ENCODE measurements at regions not wholly inside any gene's neighbourhood (a gene's known extent, or its start where the extent isn't known, plus 50 kb on each side); places are given as distances from the start of the nearest gene placed in this dataset.

DNA sequence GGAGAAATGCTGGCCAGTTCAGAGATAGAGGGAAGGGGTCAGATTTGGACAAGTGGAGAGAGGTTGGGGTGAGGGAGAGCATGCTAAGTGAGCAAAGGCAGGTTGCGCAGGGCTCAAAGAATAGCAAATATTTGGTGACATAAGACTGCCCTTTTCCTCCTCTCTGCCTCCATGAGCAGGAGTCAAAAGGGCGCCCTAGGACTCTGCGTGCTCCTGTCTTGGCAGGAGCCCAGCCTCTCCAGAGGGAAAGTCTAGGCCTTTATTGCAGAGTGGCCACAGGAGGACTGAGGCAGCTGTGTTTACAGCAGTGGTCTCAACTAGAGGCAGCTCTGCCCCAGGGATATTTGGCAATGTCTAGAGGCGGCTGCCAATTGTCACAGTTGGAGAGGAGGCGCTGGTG lies 165.6 kb downstream of the FAM43A start:
- H3K27ac ChIP-seq = peak overlapping the region; percentile 90

GRCh38 chr3:194851941-194852340 lies 166.3 kb downstream of the FAM43A start:
- peak overlapping the region; percentile 90 for H3K27ac ChIP-seq
- TF ChIP-seq, protein P1, sequence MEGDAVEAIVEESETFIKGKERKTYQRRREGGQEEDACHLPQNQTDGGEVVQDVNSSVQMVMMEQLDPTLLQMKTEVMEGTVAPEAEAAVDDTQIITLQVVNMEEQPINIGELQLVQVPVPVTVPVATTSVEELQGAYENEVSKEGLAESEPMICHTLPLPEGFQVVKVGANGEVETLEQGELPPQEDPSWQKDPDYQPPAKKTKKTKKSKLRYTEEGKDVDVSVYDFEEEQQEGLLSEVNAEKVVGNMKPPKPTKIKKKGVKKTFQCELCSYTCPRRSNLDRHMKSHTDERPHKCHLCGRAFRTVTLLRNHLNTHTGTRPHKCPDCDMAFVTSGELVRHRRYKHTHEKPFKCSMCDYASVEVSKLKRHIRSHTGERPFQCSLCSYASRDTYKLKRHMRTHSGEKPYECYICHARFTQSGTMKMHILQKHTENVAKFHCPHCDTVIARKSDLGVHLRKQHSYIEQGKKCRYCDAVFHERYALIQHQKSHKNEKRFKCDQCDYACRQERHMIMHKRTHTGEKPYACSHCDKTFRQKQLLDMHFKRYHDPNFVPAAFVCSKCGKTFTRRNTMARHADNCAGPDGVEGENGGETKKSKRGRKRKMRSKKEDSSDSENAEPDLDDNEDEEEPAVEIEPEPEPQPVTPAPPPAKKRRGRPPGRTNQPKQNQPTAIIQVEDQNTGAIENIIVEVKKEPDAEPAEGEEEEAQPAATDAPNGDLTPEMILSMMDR (conservative IDR thresholded peaks at IDR 0.05) = no peak
- no peak for TF ChIP-seq ZFX (IDR thresholded peaks at IDR 0.05)

More for the DNA sequence above, 165.6 kb downstream of the FAM43A start:
- TF ChIP-seq, protein P1 (conservative IDR thresholded peaks at IDR 0.05) = no peak
- no peak; the same call in 1 of the 2 replicates for TF ChIP-seq ZFX (IDR thresholded peaks at IDR 0.05)

DNA sequence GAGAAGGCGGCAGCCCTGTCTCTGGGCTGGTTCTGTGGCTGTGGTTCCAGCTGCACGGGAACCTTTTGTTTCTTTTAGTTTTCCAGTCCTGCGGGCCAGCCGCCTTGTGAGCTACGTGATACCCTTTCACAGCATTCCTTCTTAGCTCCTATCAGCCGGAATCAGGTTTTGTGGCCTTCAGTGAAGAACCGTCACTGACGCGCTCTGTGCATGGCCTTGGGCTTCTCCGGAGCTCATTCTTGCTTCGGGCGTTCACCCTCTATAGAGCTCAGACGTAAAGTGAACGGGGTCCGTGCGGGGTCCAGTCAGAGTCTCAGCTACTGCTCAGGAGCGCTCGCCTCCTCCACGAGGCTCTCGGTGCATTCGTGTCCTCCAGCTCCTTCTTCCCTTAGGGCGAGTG lies 166.7 kb downstream of the FAM43A start:
- TF ChIP-seq, protein P1 (conservative IDR thresholded peaks at IDR 0.05) = no peak
- TF ChIP-seq ZFX (IDR thresholded peaks at IDR 0.05) = no peak
- peak overlapping the region; percentile 90 for H3K27ac ChIP-seq

GRCh38 chr3:194852831-194853508 lies 167.3 kb downstream of the FAM43A start:
- peak overlapping the region; percentile 90 for H3K27ac ChIP-seq
- TF ChIP-seq, protein P1 (conservative IDR thresholded peaks at IDR 0.05) = no peak
- TF ChIP-seq ZFX (IDR thresholded peaks at IDR 0.05) = no peak

DNA sequence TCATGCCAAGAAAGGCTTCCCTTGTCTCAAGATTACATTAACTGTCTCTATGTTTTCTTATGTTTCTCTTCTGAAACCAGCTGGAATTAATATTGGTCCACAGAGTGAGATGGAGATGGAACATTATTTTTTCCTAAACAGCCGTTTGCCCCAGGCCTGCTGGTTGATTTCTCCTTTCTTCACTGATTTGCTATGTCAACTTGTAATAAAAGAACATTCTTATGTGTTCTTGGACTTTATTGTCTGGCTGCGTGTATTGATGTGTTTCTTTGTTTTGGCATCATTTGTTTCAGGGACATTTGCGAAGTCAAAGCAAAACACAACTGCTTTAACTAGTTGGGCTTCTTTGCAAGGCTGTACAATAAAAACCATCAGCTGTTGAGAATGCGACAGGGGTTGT lies 168.5 kb downstream of the FAM43A start:
- H3K27ac ChIP-seq = peak overlapping the region; percentile 90
- no peak for TF ChIP-seq ZFX (IDR thresholded peaks at IDR 0.05)
- TF ChIP-seq, protein P1 (conservative IDR thresholded peaks at IDR 0.05) = no peak

GRCh38 chr3:194854659-194855390 lies 169.1 kb downstream of the FAM43A start:
- TF ChIP-seq, protein P1 (conservative IDR thresholded peaks at IDR 0.05) = no peak
- no peak for TF ChIP-seq ZFX (IDR thresholded peaks at IDR 0.05)
- H3K27ac ChIP-seq = peak overlapping the region; percentile 90

- H3K27ac ChIP-seq = no peak overlapping the region; the same call in 1 of the 2 replicates
- TF ChIP-seq, protein P1 (conservative IDR thresholded peaks at IDR 0.05) = no peak
- TF ChIP-seq ZFX (IDR thresholded peaks at IDR 0.05) = no peak
These were observed 170.6 kb downstream of the FAM43A start for GRCh38 chr3:194856296-194856695.

All from C4-2B (cell line).